Neutrophil (primary cell): ENCODE measurements at regions not wholly inside any gene's neighbourhood (a gene's known extent, or its start where the extent isn't known, plus 50 kb on each side); places are given as distances from the start of the nearest gene placed in this dataset.

Source experiments
- H3K27ac ChIP-seq: fragments of 200-600 bp; sonication (generic); 2 replicates; pipeline ENCODE4 v1.5.1; 2016; ENCODE audit warnings: mild to moderate bottlenecking, moderate library complexity
- H3K27me3 ChIP-seq: fragments of 200-600 bp; sonication (generic); 2 replicates; pipeline ENCODE4 v1.6.0; 2016; ENCODE audit warnings: mild to moderate bottlenecking
- H3K36me3 ChIP-seq: fragments of 200-600 bp; sonication (generic); 2 replicates; pipeline ENCODE4 v1.5.1; 2017
- H3K4me1 ChIP-seq, 2 experiments: fragments of 200-600 bp in 1 of 2; sonication (generic) in 1 of 2; 1 replicate in 1 of 2; 2 replicates in 1 of 2; pipeline versions ENCODE4 v1.5.1 to v1.6.1; 2013 to 2016; ENCODE audit warnings: low read depth in 1 of 2, low read length in 1 of 2, mild to moderate bottlenecking in 1 of 2, moderate library complexity in 1 of 2; ENCODE audit not compliant: control insufficient read depth in 1 of 2, insufficient read depth in 1 of 2
- H3K4me3 ChIP-seq, 2 experiments: fragments of 200-600 bp in 1 of 2; sonication (generic) in 1 of 2; 1 replicate in 1 of 2; 2 replicates in 1 of 2; pipeline ENCODE4 v1.5.1; 2013 to 2016; ENCODE audit warnings: low read depth in 1 of 2, low read length in 1 of 2, mild to moderate bottlenecking in 1 of 2, moderate library complexity in 1 of 2
- H3K9me3 ChIP-seq: fragments of 200-600 bp; sonication (generic); 2 replicates; pipeline ENCODE4 v1.5.1; 2016
- CTCF ChIP-seq: fragments of 200-600 bp; sonication (generic); IDR thresholded peaks from 2 replicates; pipeline ENCODE4 v1.5.1; 2016; ENCODE audit warnings: antibody characterized with exemption

DNA sequence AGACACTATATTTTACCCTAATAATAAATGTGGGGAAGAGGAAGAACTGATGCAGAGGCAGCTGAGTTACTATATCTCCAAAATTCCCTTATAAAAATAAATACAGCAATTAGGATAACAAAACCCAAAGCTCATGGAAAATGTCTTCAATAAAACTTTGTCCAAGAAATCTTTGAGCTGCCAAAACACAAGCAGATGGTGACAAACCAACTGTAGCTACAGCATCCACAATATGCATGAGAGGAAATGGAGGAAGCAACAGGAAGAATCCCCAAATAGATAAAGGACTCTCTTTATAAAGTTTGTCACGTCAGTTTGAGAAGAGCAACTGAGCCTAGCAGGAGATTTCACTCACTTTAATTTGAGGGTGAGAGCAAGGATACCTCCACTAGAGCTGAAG lies 638.2 kb downstream of the IGSF11 start:
- TF ChIP-seq CTCF = no peak
- no peaks in the 10 kb centered on the region for H3K9me3 ChIP-seq

DNA sequence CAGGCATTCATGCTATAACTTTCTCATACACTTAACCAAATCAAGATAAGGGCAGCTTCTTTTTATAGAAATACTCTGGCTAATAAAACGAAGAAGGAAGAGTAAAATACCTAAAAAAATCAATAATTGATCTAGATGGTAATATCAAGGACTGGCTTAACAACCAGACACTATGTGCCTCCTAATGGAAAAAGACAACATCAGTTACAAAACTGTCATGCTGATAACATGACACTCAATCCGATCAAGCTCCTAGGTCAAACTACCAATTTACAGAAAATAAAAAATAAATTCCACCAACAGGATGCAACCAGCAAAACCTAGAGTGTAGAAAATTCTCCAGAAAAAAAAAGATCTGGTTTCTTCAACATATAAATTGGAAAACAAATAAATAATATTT lies 634.6 kb downstream of the IGSF11 start:
- no peaks in the 10 kb centered on the region for H3K36me3 ChIP-seq
- no peak overlapping the region for H3K27ac ChIP-seq
- no peaks in the 10 kb centered on the region for H3K27me3 ChIP-seq
- no peak overlapping the region for H3K4me3 ChIP-seq
- H3K4me1 ChIP-seq = no peaks in the 10 kb centered on the region
- no peaks in the 10 kb centered on the region for H3K9me3 ChIP-seq
- TF ChIP-seq CTCF = no peak

More for the DNA sequence above, 638.2 kb downstream of the IGSF11 start:
- Histone ChIP-seq H3K4me1 (no peaks in the 10 kb centered on the region), H3K4me3 (no peak overlapping the region), H3K27me3 (no peaks in the 10 kb centered on the region), H3K27ac (no peak overlapping the region), H3K36me3 (no peaks in the 10 kb centered on the region)

GRCh38 chr3:118400886-118401285 lies 633.8 kb downstream of the IGSF11 start:
- Histone ChIP-seq H3K27ac (no peak overlapping the region), H3K4me3 (no peak overlapping the region)
- no peak for TF ChIP-seq CTCF

DNA sequence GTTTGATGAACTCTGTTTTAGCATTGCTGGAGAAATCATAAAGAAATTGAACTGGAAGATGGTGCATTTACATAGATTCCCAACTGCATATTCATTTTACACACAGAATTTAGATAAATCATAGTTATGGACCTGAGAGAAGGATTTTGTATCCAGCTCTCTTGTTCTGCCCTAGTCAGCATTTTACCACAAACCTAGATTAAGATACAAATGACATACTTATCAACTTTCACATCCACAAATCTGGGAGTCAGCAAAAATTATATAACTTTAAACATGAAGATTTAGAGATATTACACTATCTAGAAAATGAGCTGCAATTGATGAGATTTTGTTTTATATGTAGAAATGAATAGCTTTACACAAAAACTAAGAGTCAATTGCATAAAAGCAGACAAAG lies 632.8 kb downstream of the IGSF11 start:
- no peaks in the 10 kb centered on the region for H3K4me1 ChIP-seq
- no peak overlapping the region for H3K27ac ChIP-seq
- H3K4me3 ChIP-seq = no peak overlapping the region
- no peak for TF ChIP-seq CTCF
- H3K27me3 ChIP-seq = no peaks in the 10 kb centered on the region
- H3K36me3 ChIP-seq = no peaks in the 10 kb centered on the region
- H3K9me3 ChIP-seq = no peaks in the 10 kb centered on the region

More at GRCh38 chr3:118400886-118401285, 633.8 kb downstream of the IGSF11 start:
- Histone ChIP-seq H3K9me3 (no peaks in the 10 kb centered on the region), H3K27me3 (no peaks in the 10 kb centered on the region), H3K4me1 (no peaks in the 10 kb centered on the region), H3K36me3 (no peaks in the 10 kb centered on the region)

GRCh38 chr3:118402971-118403370 lies 631.7 kb downstream of the IGSF11 start:
- no peak for TF ChIP-seq CTCF

GRCh38 chr3:118406562-118406961 lies 628.1 kb downstream of the IGSF11 start:
- no peaks in the 10 kb centered on the region for H3K27me3 ChIP-seq
- no peaks in the 10 kb centered on the region for H3K4me1 ChIP-seq
- TF ChIP-seq CTCF = no peak
- H3K27ac ChIP-seq = no peak overlapping the region
- no peaks in the 10 kb centered on the region for H3K9me3 ChIP-seq
- no peaks in the 10 kb centered on the region for H3K36me3 ChIP-seq
- no peak overlapping the region for H3K4me3 ChIP-seq

More at GRCh38 chr3:118402971-118403370, 631.7 kb downstream of the IGSF11 start:
- Histone ChIP-seq H3K4me1 (no peaks in the 10 kb centered on the region), H3K27ac (no peak overlapping the region), H3K9me3 (no peaks in the 10 kb centered on the region), H3K27me3 (no peaks in the 10 kb centered on the region), H3K36me3 (no peaks in the 10 kb centered on the region), H3K4me3 (no peak overlapping the region)
